ENCODE measurements at regions not wholly inside any gene's neighbourhood (a gene's known extent, or its start where the extent isn't known, plus 50 kb on each side); places are given as distances from the start of the nearest gene placed in this dataset.

- Histone ChIP-seq H2AFZ (ENCODE audit: low read depth, low read length) (no peak overlapping the region), H3K79me2 (ENCODE audit: control insufficient read depth, insufficient read depth, low read length) (no peaks in the 10 kb centered on the region), H3K4me1 (ENCODE audit: control insufficient read depth, extremely low read depth, insufficient read depth, low read length) (no peaks in the 10 kb centered on the region), H3K4me2 (ENCODE audit: insufficient read depth, low read length) (no peak overlapping the region), H3K9me1 (replicated peaks; ENCODE audit: control insufficient read depth, extremely low read depth, insufficient read depth, low read length) (no peaks in the 10 kb centered on the region), H4K20me1 (replicated peaks; ENCODE audit: control insufficient read depth, extremely low read depth, insufficient read depth, low read length) (no peaks in the 10 kb centered on the region), H3K36me3 (ENCODE audit: control insufficient read depth in 2 of 2, extremely low read depth in 1 of 2, insufficient read depth in 2 of 2, low read length in 2 of 2) (no peaks in the 10 kb centered on the region), H3K9ac (replicated peaks; ENCODE audit: extremely low read depth, insufficient read depth, low read length) (no peak overlapping the region), H3K27me3 (ENCODE audit: control insufficient read depth in 2 of 2, insufficient read depth in 2 of 2, low read length in 2 of 2) (no peaks in the 10 kb centered on the region), H3K27ac (ENCODE audit: insufficient read depth, low read depth, low read length) (no peak overlapping the region), H3K4me3 (replicated peaks in 1 of 3; ENCODE audit: insufficient read depth in 1 of 3, low read depth in 1 of 3, low read length in 3 of 3) (no peak overlapping the region), H3K9me3 (replicated peaks; ENCODE audit: control insufficient read depth, insufficient read depth, low read length) (no peaks in the 10 kb centered on the region)
- ChIA-PET CTCF (no interaction called here), POLR2A (no interaction called here)
- FAIRE-seq (no peak), DNase-seq (ENCODE audit: low read depth, low spot score) (no peak)
- TF ChIP-seq EZH2 (IDR thresholded peaks at IDR 0.05; ENCODE audit: borderline replicate concordance, low read depth, low read length, severe bottlenecking) = no peak
- TF ChIP-seq JUN (IDR thresholded peaks at IDR 0.05; ENCODE audit: borderline replicate concordance, insufficient read depth, insufficient read length, low read depth) = no peak
- no peak for TF ChIP-seq POLR2AphosphoS5 (IDR thresholded peaks at IDR 0.05; ENCODE audit: insufficient read depth, low read depth, low read length)
- no peak for TF ChIP-seq GATA2 (IDR thresholded peaks at IDR 0.05; ENCODE audit: insufficient read depth, insufficient read length, low read depth, low read length)
- TF ChIP-seq FOS (IDR thresholded peaks at IDR 0.05; ENCODE audit: borderline replicate concordance, insufficient read depth, low read length) = no peak
- TF ChIP-seq CTCF (IDR thresholded peaks at IDR 0.05; ENCODE audit: extremely low read depth in 1 of 2, insufficient read depth in 1 of 2, low read depth in 1 of 2, low read length in 2 of 2) = no peak
- TF ChIP-seq MYC (IDR thresholded peaks at IDR 0.05; ENCODE audit: low read depth, low read length) = no peak
- TF ChIP-seq MAX (IDR thresholded peaks at IDR 0.05; ENCODE audit: insufficient read depth, insufficient read length) = no peak
- no peak for TF ChIP-seq POLR2A (IDR thresholded peaks at IDR 0.05; ENCODE audit: low read depth, low read length)
- intact Hi-C loops (cut with micrococcal nuclease) (no loop called here), dilution Hi-C loops (cut with MboI; ENCODE audit: extremely low pct_ligation_motif_present, low sequenced_read_pairs) (no loop called here)
- no TSS peak for BruUV-seq (replicated peaks)
Measured at GRCh38 chr11:26929806-26930517, 64.0 kb upstream of the FIBIN start.

Measured in endothelial cell of umbilical vein (primary cell).